ENCODE measurements at regions not wholly inside any gene's neighbourhood (a gene's known extent, or its start where the extent isn't known, plus 50 kb on each side); places are given as distances from the start of the nearest gene placed in this dataset.

- DNase-seq, result no peak
- no peaks in the 10 kb centered on the region for H3K9me3 ChIP-seq (ENCODE audit: control insufficient read depth, low read length)
- H3K4me3 ChIP-seq (ENCODE audit: insufficient read depth, low read depth, low read length, poor library complexity, severe bottlenecking), result no peak overlapping the region
- no peaks in the 10 kb centered on the region for H3K4me1 ChIP-seq (ENCODE audit: control insufficient read depth, insufficient read depth, low read length, poor library complexity, severe bottlenecking)
- H3K27me3 ChIP-seq (replicated peaks; ENCODE audit: control insufficient read depth, insufficient read depth, low read length, poor library complexity, severe bottlenecking), result no peaks in the 10 kb centered on the region
- H3K27ac ChIP-seq (ENCODE audit: insufficient read depth, low read length, poor library complexity, severe bottlenecking), result no peak overlapping the region
- no peaks in the 10 kb centered on the region for H3K36me3 ChIP-seq (ENCODE audit: control insufficient read depth, insufficient read depth, low read length)
Measured at GRCh38 chr5:74309050-74309449, 331.5 kb downstream of the ENC1 start.

GRCh38 chr5:74306845-74307244 lies 333.7 kb downstream of the ENC1 start:
- Histone ChIP-seq H3K4me1 (ENCODE audit: control insufficient read depth, insufficient read depth, low read length, poor library complexity, severe bottlenecking) (no peaks in the 10 kb centered on the region), H3K4me3 (ENCODE audit: insufficient read depth, low read depth, low read length, poor library complexity, severe bottlenecking) (no peak overlapping the region), H3K36me3 (ENCODE audit: control insufficient read depth, insufficient read depth, low read length) (no peaks in the 10 kb centered on the region), H3K27me3 (replicated peaks; ENCODE audit: control insufficient read depth, insufficient read depth, low read length, poor library complexity, severe bottlenecking) (peaks cover 3% of the 10 kb centered on the region), H3K9me3 (ENCODE audit: control insufficient read depth, low read length) (no peaks in the 10 kb centered on the region), H3K27ac (ENCODE audit: insufficient read depth, low read length, poor library complexity, severe bottlenecking) (no peak overlapping the region)
- no peak for DNase-seq

- Histone ChIP-seq H3K36me3 (ENCODE audit: control insufficient read depth, insufficient read depth, low read length) (no peaks in the 10 kb centered on the region), H3K27me3 (replicated peaks; ENCODE audit: control insufficient read depth, insufficient read depth, low read length, poor library complexity, severe bottlenecking) (peaks cover 3% of the 10 kb centered on the region), H3K4me1 (ENCODE audit: control insufficient read depth, insufficient read depth, low read length, poor library complexity, severe bottlenecking) (no peaks in the 10 kb centered on the region), H3K27ac (ENCODE audit: insufficient read depth, low read length, poor library complexity, severe bottlenecking) (no peak overlapping the region), H3K9me3 (ENCODE audit: control insufficient read depth, low read length) (no peaks in the 10 kb centered on the region), H3K4me3 (ENCODE audit: insufficient read depth, low read depth, low read length, poor library complexity, severe bottlenecking) (no peak overlapping the region)
- no peak for DNase-seq
Measured at GRCh38 chr5:74304536-74304935, 336.0 kb downstream of the ENC1 start.

- Histone ChIP-seq H3K4me3 (ENCODE audit: insufficient read depth, low read depth, low read length, poor library complexity, severe bottlenecking) (no peak overlapping the region), H3K4me1 (ENCODE audit: control insufficient read depth, insufficient read depth, low read length, poor library complexity, severe bottlenecking) (no peaks in the 10 kb centered on the region), H3K36me3 (ENCODE audit: control insufficient read depth, insufficient read depth, low read length) (no peaks in the 10 kb centered on the region), H3K27ac (ENCODE audit: insufficient read depth, low read length, poor library complexity, severe bottlenecking) (no peak overlapping the region), H3K27me3 (replicated peaks; ENCODE audit: control insufficient read depth, insufficient read depth, low read length, poor library complexity, severe bottlenecking) (peaks cover 3% of the 10 kb centered on the region), H3K9me3 (ENCODE audit: control insufficient read depth, low read length) (no peaks in the 10 kb centered on the region)
- DNase-seq, result no peak
Measured at GRCh38 chr5:74303578-74303977, 336.9 kb downstream of the ENC1 start.

GRCh38 chr5:74301576-74301975 lies 339.0 kb downstream of the ENC1 start:
- Histone ChIP-seq H3K4me1 (ENCODE audit: control insufficient read depth, insufficient read depth, low read length, poor library complexity, severe bottlenecking) (no peaks in the 10 kb centered on the region), H3K36me3 (ENCODE audit: control insufficient read depth, insufficient read depth, low read length) (no peaks in the 10 kb centered on the region), H3K27me3 (replicated peaks; ENCODE audit: control insufficient read depth, insufficient read depth, low read length, poor library complexity, severe bottlenecking) (peaks cover 3% of the 10 kb centered on the region), H3K27ac (ENCODE audit: insufficient read depth, low read length, poor library complexity, severe bottlenecking) (no peak overlapping the region), H3K4me3 (ENCODE audit: insufficient read depth, low read depth, low read length, poor library complexity, severe bottlenecking) (no peak overlapping the region), H3K9me3 (ENCODE audit: control insufficient read depth, low read length) (no peaks in the 10 kb centered on the region)
- DNase-seq, result no peak

GRCh38 chr5:74300808-74301389 lies 339.6 kb downstream of the ENC1 start:
- Histone ChIP-seq H3K4me3 (ENCODE audit: insufficient read depth, low read depth, low read length, poor library complexity, severe bottlenecking) (no peak overlapping the region), H3K27ac (ENCODE audit: insufficient read depth, low read length, poor library complexity, severe bottlenecking) (no peak overlapping the region), H3K36me3 (ENCODE audit: control insufficient read depth, insufficient read depth, low read length) (no peaks in the 10 kb centered on the region), H3K9me3 (ENCODE audit: control insufficient read depth, low read length) (no peaks in the 10 kb centered on the region), H3K4me1 (ENCODE audit: control insufficient read depth, insufficient read depth, low read length, poor library complexity, severe bottlenecking) (no peaks in the 10 kb centered on the region), H3K27me3 (replicated peaks; ENCODE audit: control insufficient read depth, insufficient read depth, low read length, poor library complexity, severe bottlenecking) (peaks cover 3% of the 10 kb centered on the region)
- DNase-seq, result no peak

- DNase-seq, result no peak
- no peaks in the 10 kb centered on the region for H3K4me1 ChIP-seq (ENCODE audit: control insufficient read depth, insufficient read depth, low read length, poor library complexity, severe bottlenecking)
- H3K36me3 ChIP-seq (ENCODE audit: control insufficient read depth, insufficient read depth, low read length), result no peaks in the 10 kb centered on the region
- no peak overlapping the region for H3K27ac ChIP-seq (ENCODE audit: insufficient read depth, low read length, poor library complexity, severe bottlenecking)
- no peaks in the 10 kb centered on the region for H3K9me3 ChIP-seq (ENCODE audit: control insufficient read depth, low read length)
- no peak overlapping the region for H3K4me3 ChIP-seq (ENCODE audit: insufficient read depth, low read depth, low read length, poor library complexity, severe bottlenecking)
- H3K27me3 ChIP-seq (replicated peaks; ENCODE audit: control insufficient read depth, insufficient read depth, low read length, poor library complexity, severe bottlenecking), result peaks cover 3% of the 10 kb centered on the region
Measured at GRCh38 chr5:74299833-74300232, 340.7 kb downstream of the ENC1 start.

GRCh38 chr5:74296685-74297408 lies 343.7 kb downstream of the ENC1 start:
- H3K4me3 ChIP-seq (ENCODE audit: insufficient read depth, low read depth, low read length, poor library complexity, severe bottlenecking), result no peak overlapping the region
- DNase-seq, result no peak
- H3K4me1 ChIP-seq (ENCODE audit: control insufficient read depth, insufficient read depth, low read length, poor library complexity, severe bottlenecking), result no peaks in the 10 kb centered on the region
- H3K9me3 ChIP-seq (ENCODE audit: control insufficient read depth, low read length), result no peaks in the 10 kb centered on the region
- no peaks in the 10 kb centered on the region for H3K36me3 ChIP-seq (ENCODE audit: control insufficient read depth, insufficient read depth, low read length)
- H3K27me3 ChIP-seq (replicated peaks; ENCODE audit: control insufficient read depth, insufficient read depth, low read length, poor library complexity, severe bottlenecking), result no peaks in the 10 kb centered on the region
- no peak overlapping the region for H3K27ac ChIP-seq (ENCODE audit: insufficient read depth, low read length, poor library complexity, severe bottlenecking)

- DNase-seq, result no peak
- no peaks in the 10 kb centered on the region for H3K4me1 ChIP-seq (ENCODE audit: control insufficient read depth, insufficient read depth, low read length, poor library complexity, severe bottlenecking)
- H3K9me3 ChIP-seq (ENCODE audit: control insufficient read depth, low read length), result no peaks in the 10 kb centered on the region
- H3K27me3 ChIP-seq (replicated peaks; ENCODE audit: control insufficient read depth, insufficient read depth, low read length, poor library complexity, severe bottlenecking), result no peaks in the 10 kb centered on the region
- H3K36me3 ChIP-seq (ENCODE audit: control insufficient read depth, insufficient read depth, low read length), result no peaks in the 10 kb centered on the region
- H3K4me3 ChIP-seq (ENCODE audit: insufficient read depth, low read depth, low read length, poor library complexity, severe bottlenecking), result no peak overlapping the region
- no peak overlapping the region for H3K27ac ChIP-seq (ENCODE audit: insufficient read depth, low read length, poor library complexity, severe bottlenecking)
Measured at GRCh38 chr5:74295676-74296075, 344.9 kb downstream of the ENC1 start.

GRCh38 chr5:74295141-74295540 lies 345.4 kb downstream of the ENC1 start:
- H3K27me3 ChIP-seq (replicated peaks; ENCODE audit: control insufficient read depth, insufficient read depth, low read length, poor library complexity, severe bottlenecking), result no peaks in the 10 kb centered on the region
- H3K4me3 ChIP-seq (ENCODE audit: insufficient read depth, low read depth, low read length, poor library complexity, severe bottlenecking), result no peak overlapping the region
- H3K27ac ChIP-seq (ENCODE audit: insufficient read depth, low read length, poor library complexity, severe bottlenecking), result no peak overlapping the region
- no peak for DNase-seq
- H3K4me1 ChIP-seq (ENCODE audit: control insufficient read depth, insufficient read depth, low read length, poor library complexity, severe bottlenecking), result no peaks in the 10 kb centered on the region
- no peaks in the 10 kb centered on the region for H3K9me3 ChIP-seq (ENCODE audit: control insufficient read depth, low read length)
- H3K36me3 ChIP-seq (ENCODE audit: control insufficient read depth, insufficient read depth, low read length), result no peaks in the 10 kb centered on the region

All from effector memory CD4-positive, alpha-beta T cell (primary cell).